Lower leg skin (tissue), 4 donors: ENCODE measurements at regions not wholly inside any gene's neighbourhood (a gene's known extent, or its start where the extent isn't known, plus 50 kb on each side); places are given as distances from the start of the nearest gene placed in this dataset.

Experiments
- DNase-seq, 2 donors: peaks; one replicate each; pipeline ENCODE4 v3.0.0-alpha.2; 2019; ENCODE audit warnings: low spot score in 2 of 2
- H3K4me3 ChIP-seq: fragments of 200-600 bp; sonication (generic); 2 replicates; pipeline ENCODE4 v1.5.1; 2017; ENCODE audit warnings: mild to moderate bottlenecking, low read depth; ENCODE audit not compliant: poor library complexity, severe bottlenecking
- POLR2A ChIP-seq, 2 donors: fragments of 450-650 bp; IDR thresholded peaks; one replicate each; pipeline ENCODE4 v1.6.1; 2016 to 2017; ENCODE audit warnings: antibody characterized with exemption in 2 of 2, mild to moderate bottlenecking in 1 of 2, moderate library complexity in 1 of 2
- WGBS, 2 donors: methylation state at CpG; one replicate each; pipeline ENCODE4 v1.1.5; 2018; 5-methylcytosine and 5-hydroxymethylcytosine counted together
- intact Hi-C: fragments of 100-400 bp; cut with DNase I; formaldehyde crosslinking; loops from one replicate; pipeline ENCODE4 v1.15.0; 2023; ENCODE audit warnings: low total_unique reads
- TF ChIP-seq, protein P1 (sequence below), 3 donors: fragments of 450-650 bp; IDR thresholded peaks; one replicate each; pipeline ENCODE4 v1.5.1; 2016; ENCODE audit warnings: antibody characterized with exemption in 3 of 3, mild to moderate bottlenecking in 3 of 3, moderate library complexity in 2 of 3

DNA sequence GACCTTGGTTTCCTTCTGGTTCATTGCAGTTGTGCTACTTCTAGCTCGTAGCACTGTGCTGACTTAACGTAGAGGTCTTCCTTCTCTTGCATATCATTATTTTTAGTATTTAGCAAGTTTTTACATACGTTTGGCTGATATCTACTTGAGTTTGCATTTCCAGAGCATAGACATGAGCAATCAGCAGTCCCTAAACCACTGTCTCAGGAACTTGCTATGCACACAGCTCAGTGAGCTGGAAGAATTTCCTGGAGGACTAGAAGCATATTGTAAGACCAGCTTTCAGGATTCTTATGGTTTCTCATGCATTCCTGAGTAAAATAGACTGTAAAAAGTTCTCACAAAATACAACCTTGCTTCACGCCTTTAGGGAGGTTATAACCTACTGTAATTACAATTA, 226.7 kb upstream of the PDGFD start:
- H3K4me3 ChIP-seq, result no peak overlapping the region
- DNase-seq, result no peak
- no peak for TF ChIP-seq POLR2A (IDR thresholded peaks at IDR 0.05)
- intact Hi-C loops, result no loop called here
- 77 to 86% methylated on average over 4 of the region's 4 CpGs for WGBS, 2 donors

DNA sequence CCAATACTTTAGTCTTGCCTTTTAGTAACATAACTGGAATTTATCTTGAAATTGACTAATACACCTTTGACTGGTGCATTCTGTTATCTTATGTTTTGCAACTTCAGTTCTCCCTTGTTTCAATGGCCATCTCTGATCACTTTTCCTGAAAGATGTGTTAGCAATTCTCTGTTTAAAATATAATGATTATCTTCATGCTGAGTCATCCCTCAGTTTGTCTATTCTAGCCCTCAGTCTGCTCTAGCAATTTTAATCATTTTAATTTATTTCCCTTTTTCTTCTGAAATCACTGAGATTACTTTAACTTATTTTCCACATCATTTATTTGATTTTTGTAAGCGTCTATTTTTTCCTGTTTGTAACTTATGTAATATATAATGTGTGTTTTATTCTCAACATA, 221.9 kb upstream of the PDGFD start:
- no peak for DNase-seq
- H3K4me3 ChIP-seq, result no peak overlapping the region
- intact Hi-C loops, result no loop called here
- TF ChIP-seq, protein P1, sequence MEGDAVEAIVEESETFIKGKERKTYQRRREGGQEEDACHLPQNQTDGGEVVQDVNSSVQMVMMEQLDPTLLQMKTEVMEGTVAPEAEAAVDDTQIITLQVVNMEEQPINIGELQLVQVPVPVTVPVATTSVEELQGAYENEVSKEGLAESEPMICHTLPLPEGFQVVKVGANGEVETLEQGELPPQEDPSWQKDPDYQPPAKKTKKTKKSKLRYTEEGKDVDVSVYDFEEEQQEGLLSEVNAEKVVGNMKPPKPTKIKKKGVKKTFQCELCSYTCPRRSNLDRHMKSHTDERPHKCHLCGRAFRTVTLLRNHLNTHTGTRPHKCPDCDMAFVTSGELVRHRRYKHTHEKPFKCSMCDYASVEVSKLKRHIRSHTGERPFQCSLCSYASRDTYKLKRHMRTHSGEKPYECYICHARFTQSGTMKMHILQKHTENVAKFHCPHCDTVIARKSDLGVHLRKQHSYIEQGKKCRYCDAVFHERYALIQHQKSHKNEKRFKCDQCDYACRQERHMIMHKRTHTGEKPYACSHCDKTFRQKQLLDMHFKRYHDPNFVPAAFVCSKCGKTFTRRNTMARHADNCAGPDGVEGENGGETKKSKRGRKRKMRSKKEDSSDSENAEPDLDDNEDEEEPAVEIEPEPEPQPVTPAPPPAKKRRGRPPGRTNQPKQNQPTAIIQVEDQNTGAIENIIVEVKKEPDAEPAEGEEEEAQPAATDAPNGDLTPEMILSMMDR (IDR thresholded peaks at IDR 0.05), result no peak
- no peak for TF ChIP-seq POLR2A (IDR thresholded peaks at IDR 0.05)
- 92 to 97% methylated on average over 1 of the region's 1 CpG for WGBS, 2 donors

DNA sequence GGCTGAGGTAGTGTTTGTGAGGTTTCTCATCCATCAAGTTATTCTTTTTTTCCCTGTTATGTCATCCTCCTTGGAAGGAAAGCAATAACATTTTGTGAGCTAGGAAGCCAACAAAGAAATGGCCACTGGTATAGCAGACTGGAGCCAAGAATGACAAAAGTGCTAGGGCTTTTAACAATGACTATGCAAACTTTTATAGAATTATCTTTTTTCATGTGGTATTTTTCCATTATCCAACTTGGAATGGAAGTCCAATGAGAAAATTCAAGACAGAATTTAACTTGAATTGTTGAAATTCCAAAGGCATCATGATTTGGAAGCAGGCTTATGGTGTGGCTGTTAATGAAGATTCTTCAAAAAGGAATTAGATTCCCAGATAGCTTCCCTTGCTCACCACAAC, 216.4 kb upstream of the PDGFD start:
- DNase-seq, result no peak
- TF ChIP-seq, protein P1 (IDR thresholded peaks at IDR 0.05), result no peak
- TF ChIP-seq POLR2A (IDR thresholded peaks at IDR 0.05), result no peak
- intact Hi-C loops, result no loop called here
- H3K4me3 ChIP-seq, result no peak overlapping the region

DNA sequence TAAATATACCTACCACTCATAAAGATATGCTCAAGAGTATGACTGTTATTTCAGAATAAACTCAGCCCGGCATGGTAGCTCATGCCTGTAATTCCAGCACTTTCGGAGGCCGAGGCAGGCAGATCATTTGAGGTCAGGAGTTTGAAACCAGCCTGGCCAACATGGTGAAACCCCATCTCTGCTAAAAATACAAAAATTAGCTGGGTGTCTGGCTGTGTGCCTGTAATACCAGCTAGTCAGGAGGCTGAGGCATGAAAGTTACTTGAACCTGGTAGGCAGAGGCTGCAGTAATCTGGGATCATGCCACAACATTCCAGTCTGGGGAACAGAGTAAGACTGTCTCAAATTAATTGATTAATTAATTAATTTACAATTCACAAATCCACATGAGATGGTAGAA, 208.2 kb upstream of the PDGFD start:
- WGBS, 2 donors, result 74 to 75% methylated on average over 3 of the region's 3 CpGs
- DNase-seq, result no peak
- TF ChIP-seq POLR2A (IDR thresholded peaks at IDR 0.05), result no peak
- TF ChIP-seq, protein P1 (IDR thresholded peaks at IDR 0.05), result no peak
- intact Hi-C loops, result no loop called here
- H3K4me3 ChIP-seq, result no peak overlapping the region

DNA sequence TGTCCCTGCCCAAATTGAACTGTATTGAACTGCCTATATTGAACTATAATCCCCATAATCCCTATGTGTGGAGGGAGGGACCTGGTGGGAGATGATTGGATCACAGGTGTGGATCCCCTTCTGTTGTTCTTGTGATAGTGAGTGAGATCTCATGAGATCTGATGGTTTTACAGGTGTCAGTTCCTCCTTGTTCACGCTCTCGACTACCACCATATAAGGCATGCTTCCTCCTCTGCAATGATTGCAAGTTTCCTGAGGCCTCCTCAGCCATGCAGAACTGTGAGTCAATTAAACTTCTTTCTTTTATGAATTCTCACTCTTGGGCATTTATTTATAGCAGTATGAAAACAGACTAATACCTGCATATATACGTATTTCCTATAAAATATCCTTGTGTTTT, 206.5 kb upstream of the PDGFD start:
- 74 to 86% methylated on average over 3 of the region's 3 CpGs for WGBS, 2 donors
- intact Hi-C loops, result no loop called here
- no peak for DNase-seq
- no peak overlapping the region for H3K4me3 ChIP-seq
- TF ChIP-seq POLR2A (IDR thresholded peaks at IDR 0.05), result no peak
- TF ChIP-seq, protein P1 (IDR thresholded peaks at IDR 0.05), result no peak

DNA sequence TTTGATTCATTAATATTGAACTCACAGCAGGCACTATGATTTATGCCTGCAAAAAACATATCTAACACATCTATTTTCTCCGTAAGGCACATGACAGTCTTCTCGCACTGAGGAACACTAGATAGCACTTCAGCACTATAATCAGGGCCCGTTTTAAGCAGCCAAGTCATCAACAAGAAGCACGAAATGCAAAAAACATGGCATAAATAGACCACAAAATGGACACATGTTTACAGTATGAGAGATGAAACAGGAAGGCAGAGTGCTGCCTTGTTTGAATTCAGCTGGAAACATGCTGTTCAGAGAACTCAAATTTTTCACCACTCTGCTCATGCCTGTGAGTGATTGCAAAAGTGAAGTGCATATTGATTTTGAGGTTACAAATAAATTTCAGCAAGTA, 205.8 kb upstream of the PDGFD start:
- 76 to 83% methylated on average over 4 of the region's 4 CpGs for WGBS, 2 donors
- DNase-seq, result no peak
- no peak overlapping the region for H3K4me3 ChIP-seq
- intact Hi-C loops, result no loop called here
- TF ChIP-seq POLR2A (IDR thresholded peaks at IDR 0.05), result no peak
- TF ChIP-seq, protein P1 (IDR thresholded peaks at IDR 0.05), result no peak
